GM12878 (cell line): ENCODE measurements at regions not wholly inside any gene's neighbourhood (a gene's known extent, or its start where the extent isn't known, plus 50 kb on each side); places are given as distances from the start of the nearest gene placed in this dataset.

Experiments
- ATAC-seq: fragments of 200-7000 bp; cut with Tn5 transposase; 3 replicates; pipeline ENCODE4 v1.9.1; 2020; ENCODE audit warnings: mild to moderate bottlenecking, moderate library complexity
- BruUV-seq: library from RNA; stranded (reverse); fragments of 400-500 nt; replicated peaks from 2 replicates; lab custom pipeline; 2021; lab: Mats Ljungman, UMichigan
- CTCF ChIA-PET: fragments of 300-600 bp; sonication (Branson Sonifier 250); formaldehyde crosslinking; extraction: SDS; loops from one replicate; lab custom pipeline; 2021; ENCODE audit warnings: inconsistent platforms; lab: Yijun Ruan, JAX
- POLR2A ChIA-PET: fragments of 350-600 bp; formaldehyde crosslinking; extraction: SDS; loops from one replicate; lab custom pipeline; 2021; ENCODE audit warnings: inconsistent platforms; lab: Charles Lee
- RAD21 ChIA-PET: fragments of 300-600 bp; sonication (Branson Sonifier 250); formaldehyde crosslinking; loops from one replicate; lab custom pipeline; 2023; ENCODE audit warnings: antibody characterized with exemption; ENCODE audit not compliant: unreplicated experiment; lab: Charles Lee
- SMC1A ChIA-PET: fragments of 300-600 bp; sonication (Branson Sonifier 250); formaldehyde crosslinking; loops from one replicate; lab custom pipeline; 2023; ENCODE audit not compliant: unreplicated experiment, uncharacterized antibody; lab: Charles Lee
- DNase-seq: peaks from one replicate; pipeline ENCODE4 v3.0.0-alpha.2; 2011; ENCODE audit warnings: low read depth, low spot score
- FAIRE-seq: peaks from 3 replicates; lab custom pipeline; 2011; peaks lifted over from hg19 to GRCh38; lab: Jason Lieb, UNC
- H2AFZ ChIP-seq: 2 replicates; pipeline ENCODE4 v1.6.0; 2011; ENCODE audit warnings: low read depth, low read length, control low read depth; ENCODE audit not compliant: control insufficient read depth
- H3K27ac ChIP-seq: 2 replicates; pipeline ENCODE4 v1.5.1; 2011; ENCODE audit warnings: control low read depth; ENCODE audit not compliant: control insufficient read depth, insufficient read depth
- H3K27me3 ChIP-seq, 2 experiments: replicated peaks in 1 of 2; 2 replicates each; pipeline versions ENCODE4 v1.6.0 to v1.6.1; 2011; ENCODE audit warnings: low read length in 1 of 2; ENCODE audit not compliant: control insufficient read depth in 2 of 2, insufficient read depth in 2 of 2
- H3K36me3 ChIP-seq, 2 experiments: 2 replicates each; pipeline ENCODE4 v1.5.1; 2011; ENCODE audit warnings: low read length in 1 of 2; ENCODE audit not compliant: control insufficient read depth in 2 of 2, insufficient read depth in 2 of 2
- H3K4me1 ChIP-seq: 2 replicates; pipeline ENCODE4 v1.6.1; 2011; ENCODE audit warnings: mild to moderate bottlenecking, low read length, moderate library complexity, mixed read lengths; ENCODE audit not compliant: control insufficient read depth, insufficient read depth
- H3K4me2 ChIP-seq: 2 replicates; pipeline ENCODE4 v1.6.0; 2011; ENCODE audit warnings: control low read depth; ENCODE audit not compliant: control insufficient read depth, insufficient read depth
- H3K4me3 ChIP-seq: fragments of 200-600 bp; sonication (generic); 2 replicates; pipeline ENCODE4 v1.5.1; 2016
- H3K79me2 ChIP-seq: 2 replicates; pipeline ENCODE4 v1.6.0; 2011; ENCODE audit warnings: low read length; ENCODE audit not compliant: control insufficient read depth, insufficient read depth
- H3K9ac ChIP-seq: 2 replicates; pipeline ENCODE4 v1.8.0; 2011; ENCODE audit warnings: low read length, control low read depth, mixed read lengths; ENCODE audit not compliant: control insufficient read depth, insufficient read depth
- H3K9me3 ChIP-seq: replicated peaks from 3 replicates; pipeline ENCODE4 v1.5.1; 2011; ENCODE audit warnings: mild to moderate bottlenecking, low read length; ENCODE audit not compliant: control insufficient read depth, insufficient read depth
- H4K20me1 ChIP-seq: 2 replicates; pipeline ENCODE4 v1.6.0; 2011; ENCODE audit not compliant: control insufficient read depth, insufficient read depth
- CEBPB ChIP-seq, 2 experiments: fragments of 150-350 bp in 1 of 2; IDR thresholded peaks; 2 replicates each; pipeline ENCODE4 v1.6.1; 2012 to 2014; ENCODE audit warnings: low read depth in 2 of 2, low read length in 2 of 2, borderline replicate concordance in 1 of 2, inconsistent platforms in 1 of 2
- CHD4 ChIP-seq: fragments of 200-600 bp; sonication (generic); IDR thresholded peaks from 2 replicates; pipeline ENCODE4 v1.6.1; 2016; ENCODE audit warnings: mild to moderate bottlenecking
- DPF2 ChIP-seq: fragments of 450-650 bp; IDR thresholded peaks from 2 replicates; pipeline ENCODE4 v1.6.1; 2017; ENCODE audit warnings: mild to moderate bottlenecking
- HSF1 ChIP-seq: fragments of 150-350 bp; IDR thresholded peaks from 2 replicates; pipeline ENCODE4 v1.6.1; 2014; ENCODE audit warnings: mild to moderate bottlenecking, low read depth, low read length
- IRF4 ChIP-seq: IDR thresholded peaks from 2 replicates; pipeline ENCODE4 v1.6.1; 2011; ENCODE audit warnings: low read depth, low read length
- IRF5 ChIP-seq: fragments of 450-650 bp; IDR thresholded peaks from 2 replicates; pipeline ENCODE4 v1.6.1; 2017; ENCODE audit warnings: borderline replicate concordance
- KLF5 ChIP-seq: fragments of 450-650 bp; IDR thresholded peaks from 2 replicates; pipeline ENCODE4 v1.6.1; 2014; ENCODE audit warnings: mild to moderate bottlenecking; ENCODE audit not compliant: partially characterized antibody
- PKNOX1 ChIP-seq: fragments of 450-650 bp; IDR thresholded peaks from 2 replicates; pipeline ENCODE4 v1.6.1; 2016; ENCODE audit warnings: mild to moderate bottlenecking
- POLR2AphosphoS2 ChIP-seq: IDR thresholded peaks from 2 replicates; pipeline ENCODE4 v1.6.1; 2011; ENCODE audit warnings: low read depth, mild to moderate bottlenecking, low read length, improper control_type of control experiment, moderate library complexity
- RBBP5 ChIP-seq: fragments of 200-600 bp; sonication (generic); conservative IDR thresholded peaks from 2 replicates; pipeline ENCODE4 v1.6.1; 2016
- RCOR1 ChIP-seq: conservative IDR thresholded peaks from 2 replicates; pipeline ENCODE4 v1.6.1; 2012; ENCODE audit warnings: low read depth, low read length, improper control_type of control experiment
- SREBF1 ChIP-seq: IDR thresholded peaks from 2 replicates; pipeline ENCODE4 v1.6.1; 2012; ENCODE audit warnings: mild to moderate bottlenecking, low read length
- SUPT20H ChIP-seq: IDR thresholded peaks from 2 replicates; pipeline ENCODE4 v1.6.1; 2011; ENCODE audit warnings: low read depth, mild to moderate bottlenecking, low read length, moderate library complexity, borderline replicate concordance; ENCODE audit not compliant: control insufficient read depth
- TARDBP ChIP-seq: IDR thresholded peaks from 2 replicates; pipeline ENCODE4 v1.6.1; 2016; ENCODE audit warnings: borderline replicate concordance
- ZBTB40 ChIP-seq: fragments of 450-650 bp; IDR thresholded peaks from 2 replicates; pipeline ENCODE4 v1.6.1; 2016; ENCODE audit warnings: mild to moderate bottlenecking, moderate library complexity, borderline replicate concordance
- ZNF207 ChIP-seq: fragments of 450-650 bp; IDR thresholded peaks from 2 replicates; pipeline ENCODE4 v1.6.1; 2014; ENCODE audit warnings: antibody characterized with exemption, mild to moderate bottlenecking, borderline replicate concordance
- ZNF24 ChIP-seq: fragments of 450-650 bp; IDR thresholded peaks from 2 replicates; pipeline ENCODE4 v1.6.1; 2017; ENCODE audit warnings: antibody characterized with exemption, mild to moderate bottlenecking
- ZSCAN29 ChIP-seq: fragments of 450-650 bp; IDR thresholded peaks from 2 replicates; pipeline ENCODE4 v1.6.1; 2017; ENCODE audit warnings: mild to moderate bottlenecking, moderate library complexity
- in situ Hi-C: fragments of 300-500 bp; cut with MboI; formaldehyde crosslinking; loops from 9 replicates; pipeline ENCODE4 v1.14.3; 2018; ENCODE audit warnings: mixed read lengths
- intact Hi-C: fragments of 100-400 bp; cut with micrococcal nuclease; formaldehyde crosslinking; loops from one replicate; pipeline ENCODE4 v1.14.2; 2022; ENCODE audit not compliant: unreplicated experiment
- TF ChIP-seq, protein P1 (sequence below): IDR thresholded peaks from 2 replicates; pipeline ENCODE4 v1.6.1; 2012; ENCODE audit warnings: low read depth, low read length, improper control_type of control experiment

DNA sequence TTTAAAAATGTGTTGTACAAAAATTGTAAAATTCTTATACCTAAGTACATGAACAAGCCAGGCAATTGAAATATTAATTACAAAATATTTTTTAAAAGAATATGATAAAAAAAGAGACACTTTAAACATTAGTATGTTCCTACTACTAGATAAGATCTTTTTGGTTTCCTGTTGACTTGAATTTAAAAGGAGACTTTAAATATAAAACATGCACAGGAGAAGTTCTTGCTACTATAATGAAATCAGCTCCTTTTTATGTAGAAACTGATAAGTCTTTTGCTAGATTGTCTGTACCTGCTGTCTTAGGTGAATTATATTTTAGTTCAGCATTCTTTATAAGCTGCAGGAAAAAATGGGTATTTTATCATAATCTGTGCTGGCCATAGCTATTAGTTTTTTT, 140.2 kb downstream of the TNFSF13B start:
- ChIA-PET POLR2A (no interaction called here), SMC1A (no interaction called here), RAD21 (no interaction called here), CTCF (no interaction called here)
- H3K4me2 ChIP-seq: no peak overlapping the region
- H2AFZ ChIP-seq: no peak overlapping the region
- no peaks in the 10 kb centered on the region for H3K4me1 ChIP-seq
- H3K79me2 ChIP-seq: no peaks in the 10 kb centered on the region
- no peaks in the 10 kb centered on the region for H3K36me3 ChIP-seq
- H3K9me3 ChIP-seq: no peaks in the 10 kb centered on the region
- H4K20me1 ChIP-seq: no peaks in the 10 kb centered on the region
- ATAC-seq: no peak
- DNase-seq: no peak
- BruUV-seq: no TSS peak
- in situ Hi-C loops (no loop called here), intact Hi-C loops (no loop called here)
- no peak overlapping the region for H3K9ac ChIP-seq
- no peak overlapping the region for H3K4me3 ChIP-seq
- no peak overlapping the region for H3K27ac ChIP-seq
- no peak for FAIRE-seq
- no peaks in the 10 kb centered on the region for H3K27me3 ChIP-seq
- TF ChIP-seq IRF5 (no peak), RBBP5 (no peak), ZSCAN29 (no peak), SUPT20H (no peak), SREBF1 (no peak), HSF1 (no peak), CEBPB (IDR thresholded peaks at IDR 0.05; ENCODE audit: borderline replicate concordance in 1 of 2, low read depth in 2 of 2, low read length in 2 of 2) (no peak), IRF4 (no peak), POLR2AphosphoS2 (no peak), RCOR1 (no peak), ZNF207 (no peak), ZBTB40 (no peak), CHD4 (no peak), DPF2 (no peak), KLF5 (no peak), ZNF24 (no peak), TARDBP (no peak), PKNOX1 (no peak)
- TF ChIP-seq, protein P1, sequence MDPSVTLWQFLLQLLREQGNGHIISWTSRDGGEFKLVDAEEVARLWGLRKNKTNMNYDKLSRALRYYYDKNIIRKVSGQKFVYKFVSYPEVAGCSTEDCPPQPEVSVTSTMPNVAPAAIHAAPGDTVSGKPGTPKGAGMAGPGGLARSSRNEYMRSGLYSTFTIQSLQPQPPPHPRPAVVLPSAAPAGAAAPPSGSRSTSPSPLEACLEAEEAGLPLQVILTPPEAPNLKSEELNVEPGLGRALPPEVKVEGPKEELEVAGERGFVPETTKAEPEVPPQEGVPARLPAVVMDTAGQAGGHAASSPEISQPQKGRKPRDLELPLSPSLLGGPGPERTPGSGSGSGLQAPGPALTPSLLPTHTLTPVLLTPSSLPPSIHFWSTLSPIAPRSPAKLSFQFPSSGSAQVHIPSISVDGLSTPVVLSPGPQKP: no peak
